AML-193 (cell line): ENCODE measurements at regions not wholly inside any gene's neighbourhood (a gene's known extent, or its start where the extent isn't known, plus 50 kb on each side); places are given as distances from the start of the nearest gene placed in this dataset.

ENCODE experiments used
- DNase-seq, 2 experiments: peaks; one replicate each; lab custom pipeline; 2025; lab: John Stamatoyannopoulos, UW

DNA sequence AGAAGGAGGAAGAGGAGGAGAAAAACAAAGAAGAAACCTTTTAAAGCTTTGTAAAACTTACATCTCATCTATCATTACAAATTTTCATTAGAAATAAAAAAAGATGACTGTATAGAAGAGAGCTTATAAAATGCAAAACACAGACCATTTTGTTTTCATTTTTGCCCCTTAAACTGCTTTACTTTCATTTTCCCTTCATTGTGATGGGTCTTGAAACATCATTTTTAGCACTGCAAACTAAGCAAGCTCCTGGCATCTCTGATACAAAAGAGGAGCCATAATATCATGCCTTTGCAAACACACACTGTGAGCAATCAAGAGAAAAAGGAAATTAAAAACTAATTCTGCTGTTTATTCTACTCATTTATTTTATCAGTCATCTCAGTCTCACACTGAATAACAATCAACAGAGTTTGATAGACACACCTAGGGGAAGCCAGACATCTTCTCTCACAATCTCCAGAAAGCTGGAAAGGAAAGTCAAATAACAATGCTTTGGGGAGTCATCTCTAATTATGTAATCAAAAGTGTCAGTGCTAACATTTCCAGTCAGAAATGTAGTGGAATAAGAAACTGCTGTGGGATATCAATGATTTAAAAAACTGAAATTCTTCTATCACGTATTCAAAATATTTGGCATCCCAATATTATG lies 467.7 kb upstream of the FAT3 start:
- no peak for DNase-seq

DNA sequence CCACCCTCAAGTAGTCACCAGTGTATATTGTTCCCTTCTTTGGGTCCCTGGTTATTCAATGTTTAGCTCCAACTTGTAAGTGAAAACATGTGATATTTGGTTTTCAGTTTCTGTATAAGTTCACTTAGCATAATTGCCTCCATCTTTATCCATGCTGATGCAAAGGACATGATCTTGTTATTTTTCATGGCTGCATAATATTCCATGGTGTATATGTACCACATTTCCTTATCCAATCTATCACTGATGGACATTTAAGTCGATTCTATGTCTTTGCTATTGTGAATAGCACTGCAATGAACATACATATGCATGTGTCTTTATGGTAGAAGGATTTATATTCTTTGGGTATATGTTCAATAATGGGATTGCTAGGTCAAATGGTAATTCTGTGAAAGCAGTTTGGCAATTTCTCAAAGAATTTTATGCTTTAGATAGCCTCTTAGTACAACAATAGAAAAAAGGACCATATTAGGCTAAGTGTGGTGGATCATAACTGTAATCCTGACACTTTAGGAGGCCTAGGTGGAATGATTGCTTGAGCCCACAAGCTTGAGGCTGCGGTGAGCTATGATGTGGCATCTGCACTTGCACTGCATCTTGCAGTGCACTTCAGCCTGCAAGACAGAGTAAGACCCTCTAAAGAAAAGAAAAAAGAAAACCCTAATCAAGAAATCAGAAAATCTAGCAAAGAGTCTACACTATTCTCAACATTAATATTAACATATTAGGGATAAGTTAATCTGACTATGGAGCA lies 468.5 kb upstream of the FAT3 start:
- DNase-seq: no peak

DNA sequence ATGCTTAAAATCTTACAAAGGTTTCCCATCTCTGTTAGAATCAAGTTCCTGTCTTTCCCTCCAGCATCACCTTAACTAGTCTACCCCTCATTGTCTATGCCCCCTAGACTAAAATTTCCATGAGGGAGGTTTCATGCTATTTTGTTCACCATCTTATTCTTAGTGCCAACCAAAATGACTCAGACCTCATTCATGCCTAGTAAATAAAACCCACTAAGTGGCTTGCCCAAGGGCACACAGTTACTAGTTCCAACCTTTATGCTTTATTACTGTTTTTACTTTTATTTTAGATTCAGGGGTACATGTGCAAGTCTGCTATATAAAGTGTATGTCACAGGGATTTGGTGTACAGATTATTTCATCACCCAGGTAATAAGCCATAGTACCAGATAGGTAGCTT lies 469.1 kb upstream of the FAT3 start:
- no peak for DNase-seq

DNA sequence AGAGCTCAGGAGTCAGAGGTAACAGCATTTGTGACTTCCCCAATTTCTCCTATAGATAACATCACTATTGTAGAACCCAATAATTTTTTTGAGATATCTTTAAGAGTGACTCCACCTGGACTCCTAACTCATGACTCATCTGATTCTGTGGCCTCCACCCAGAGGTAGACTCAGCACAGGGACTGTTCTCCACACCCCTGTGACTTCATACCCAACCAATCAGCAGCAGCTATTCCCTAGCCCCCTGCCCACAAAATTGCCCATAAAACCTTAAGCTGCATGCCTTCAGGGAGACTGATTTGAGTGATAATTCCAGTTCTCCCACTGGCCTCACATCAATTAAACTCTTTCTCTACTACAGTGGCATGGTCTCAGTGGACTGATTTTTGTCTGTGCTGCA lies 475.4 kb upstream of the FAT3 start:
- no peak for DNase-seq

DNA sequence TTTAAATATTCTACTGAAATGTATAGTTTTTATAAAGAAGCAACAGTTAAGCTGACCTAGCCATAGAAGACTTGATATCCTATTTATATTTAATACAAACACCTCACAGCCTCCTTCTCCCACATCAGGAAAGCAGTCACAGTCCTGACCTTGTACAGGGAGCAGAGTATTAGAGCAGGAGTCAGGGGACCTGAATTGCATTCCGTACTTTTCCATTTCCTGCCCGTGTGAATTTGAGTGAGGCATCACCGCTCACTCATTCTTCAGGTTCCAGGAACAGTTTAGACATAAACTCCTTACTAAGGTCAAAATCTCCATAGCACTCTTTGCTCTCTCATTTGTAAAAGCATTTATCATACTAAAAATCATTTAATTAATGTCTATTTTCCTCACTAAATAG lies 482.5 kb upstream of the FAT3 start:
- no peak for DNase-seq

DNA sequence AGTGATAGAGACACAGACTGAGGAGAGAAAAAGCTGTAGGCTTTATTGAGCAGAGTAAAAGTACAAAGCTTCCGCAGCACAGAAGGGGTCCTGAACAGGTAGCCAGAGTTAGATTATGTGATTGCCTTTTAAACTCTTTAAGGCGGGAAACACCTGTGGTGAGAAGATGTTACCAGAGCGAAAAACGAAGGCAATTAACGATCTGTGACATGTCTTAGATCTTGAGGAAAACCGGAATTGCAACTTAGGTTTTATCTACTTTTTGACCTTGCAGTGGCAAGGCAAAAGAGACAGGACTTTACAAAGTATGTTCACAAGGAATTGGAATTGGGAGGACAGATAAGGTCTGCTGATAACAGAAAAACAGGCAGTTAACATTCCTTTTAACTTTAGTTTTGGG lies 493.6 kb upstream of the FAT3 start:
- DNase-seq: no peak

DNA sequence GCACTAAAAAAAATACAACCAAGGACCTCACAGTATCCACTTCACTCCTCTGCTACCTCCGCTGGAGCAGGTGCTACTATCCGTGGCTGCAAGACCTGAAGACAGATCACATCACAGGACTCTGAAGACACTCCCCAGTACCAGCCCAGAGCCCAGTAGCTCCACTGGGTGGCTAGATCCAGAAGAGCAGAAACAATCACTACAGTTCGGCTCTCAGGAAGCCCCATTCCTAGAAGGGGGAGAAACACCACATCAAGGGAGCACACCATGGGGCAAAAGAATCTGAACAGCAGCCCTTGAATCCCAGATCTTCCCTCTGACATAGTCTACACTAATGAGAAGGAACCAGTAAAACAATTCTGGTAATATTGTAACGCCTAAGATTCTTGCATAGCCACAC lies 494.0 kb upstream of the FAT3 start:
- DNase-seq: no peak

DNA sequence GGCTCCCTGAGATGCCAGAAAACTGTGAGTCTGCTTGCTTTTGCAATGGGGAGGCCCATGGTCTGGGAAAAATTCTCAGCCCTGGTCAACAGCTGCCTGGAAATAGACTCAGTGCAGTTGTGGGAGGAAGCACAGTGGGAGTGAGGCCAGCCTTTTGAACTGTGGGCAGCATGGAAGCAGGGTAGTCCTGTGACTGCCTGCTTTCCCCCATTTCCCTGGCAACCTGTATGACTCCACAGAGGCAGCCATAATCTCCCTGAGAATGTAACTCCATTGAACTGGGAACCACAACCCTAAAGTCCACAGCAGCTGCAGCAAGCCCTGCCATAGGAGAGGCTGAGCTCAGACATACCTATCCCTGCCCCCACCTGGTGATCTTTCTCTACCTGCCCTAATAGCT lies 494.6 kb upstream of the FAT3 start:
- DNase-seq: no peak

DNA sequence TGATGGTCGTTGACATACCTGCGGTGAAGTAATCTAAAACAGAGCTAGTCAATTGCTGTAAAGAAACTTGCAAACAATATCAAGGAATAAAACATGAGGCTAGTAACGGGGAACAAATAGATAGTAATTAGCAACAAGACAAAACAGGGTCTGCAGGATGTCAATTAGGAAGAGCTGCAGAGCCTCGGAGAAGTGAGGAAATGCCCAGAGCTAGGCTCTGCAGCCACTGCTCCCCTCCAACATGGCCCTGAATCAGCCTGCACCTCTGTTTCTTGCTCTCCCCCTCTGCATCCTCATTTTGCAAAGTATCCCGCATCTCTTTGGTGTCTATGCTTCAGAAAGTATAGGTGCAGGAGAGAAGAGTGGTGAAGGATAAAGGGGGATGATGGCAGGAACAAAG lies 507.4 kb upstream of the FAT3 start:
- DNase-seq: no peak

DNA sequence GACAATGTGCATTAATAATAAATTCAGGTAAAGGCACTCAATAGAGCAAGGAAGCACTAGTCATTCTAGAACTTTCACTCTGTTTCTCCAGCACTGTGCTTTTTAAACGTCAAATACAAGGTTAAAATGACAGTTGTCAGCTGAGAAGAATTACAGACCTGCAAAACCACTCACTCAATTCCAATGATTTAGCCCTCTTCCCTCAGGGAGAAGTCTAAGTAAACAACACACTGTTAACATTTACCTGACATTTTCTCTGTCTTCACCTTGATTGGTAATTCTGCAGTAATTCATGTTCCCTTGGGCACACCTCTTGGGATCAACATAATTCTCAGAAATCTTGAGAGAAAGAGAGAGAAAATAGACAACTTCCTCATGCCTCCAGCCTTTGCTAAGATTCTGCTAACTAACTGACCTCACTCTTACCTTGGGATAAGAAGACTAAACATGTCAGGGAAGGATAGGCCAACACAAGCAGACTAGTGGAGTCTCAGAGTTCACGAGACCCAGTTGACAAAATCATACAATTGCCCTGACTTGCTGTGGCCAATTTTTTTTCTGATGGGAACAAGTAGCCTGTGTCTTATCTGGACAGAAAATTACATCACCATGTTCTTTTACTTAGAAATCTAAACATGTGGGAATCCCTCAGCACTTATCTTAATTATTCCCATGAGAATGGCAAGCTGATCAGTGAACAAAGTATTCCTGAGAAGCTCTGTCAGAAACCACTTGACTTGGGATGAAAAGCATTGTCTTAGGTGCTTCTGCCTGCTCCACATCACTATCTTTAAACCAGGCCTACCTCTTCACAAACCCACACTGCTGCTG lies 516.8 kb upstream of the FAT3 start:
- no peak for DNase-seq

DNA sequence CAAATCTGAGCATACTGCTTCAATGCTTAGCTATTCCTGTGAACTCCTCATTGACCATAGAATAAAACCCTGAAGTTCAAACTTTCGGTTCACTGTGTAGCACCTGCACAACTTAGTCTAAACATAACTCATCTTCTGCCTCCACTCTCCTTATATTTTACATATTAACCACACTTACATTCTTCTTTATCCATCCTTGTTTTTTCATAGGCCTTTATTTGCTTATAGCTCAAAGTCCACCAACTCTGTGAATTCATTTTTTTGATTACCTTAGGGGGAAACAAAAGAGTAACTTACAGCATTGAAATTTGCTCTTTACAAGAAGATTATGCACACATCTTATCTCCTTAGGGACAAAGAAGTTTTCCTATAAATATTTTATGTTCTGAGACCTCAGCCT lies 521.6 kb upstream of the FAT3 start:
- DNase-seq: no peak

DNA sequence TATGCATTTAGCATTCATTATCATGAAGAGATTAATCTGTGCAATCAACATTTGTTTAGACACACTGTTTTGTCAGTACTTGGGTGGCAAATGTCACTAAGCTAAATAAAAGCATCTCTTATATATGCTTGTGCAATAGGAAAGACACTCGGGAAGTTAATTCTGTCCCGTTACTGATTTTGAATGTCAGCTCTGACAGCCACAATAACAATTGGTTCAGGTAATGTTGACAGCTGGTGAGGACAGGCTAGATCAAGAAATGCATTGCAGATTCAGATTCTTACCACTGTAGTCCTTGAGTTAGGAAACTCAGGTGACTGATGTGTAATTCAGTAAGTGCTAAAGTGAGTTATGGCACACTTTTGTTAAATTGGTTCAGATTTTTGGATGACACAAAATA lies 523.8 kb upstream of the FAT3 start:
- DNase-seq: no peak

DNA sequence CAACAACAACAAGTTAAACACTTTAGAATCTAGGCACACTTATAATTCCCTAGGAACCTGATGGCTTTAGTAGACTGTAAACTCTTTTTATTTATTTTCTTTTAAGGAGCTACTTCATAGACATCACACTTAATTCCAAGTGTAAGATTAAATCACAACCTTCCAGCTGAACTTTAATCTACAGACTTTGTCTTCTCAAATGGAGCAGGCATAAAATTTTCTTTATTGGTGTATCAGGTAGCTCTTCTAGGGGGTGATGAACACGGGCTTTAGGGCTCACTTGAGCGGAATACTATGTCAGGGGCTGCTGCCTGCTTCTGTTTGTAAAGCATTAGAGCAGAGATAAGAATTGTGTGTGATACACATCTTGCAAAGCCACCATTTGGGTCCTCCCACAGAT lies 525.8 kb upstream of the FAT3 start:
- DNase-seq: no peak

DNA sequence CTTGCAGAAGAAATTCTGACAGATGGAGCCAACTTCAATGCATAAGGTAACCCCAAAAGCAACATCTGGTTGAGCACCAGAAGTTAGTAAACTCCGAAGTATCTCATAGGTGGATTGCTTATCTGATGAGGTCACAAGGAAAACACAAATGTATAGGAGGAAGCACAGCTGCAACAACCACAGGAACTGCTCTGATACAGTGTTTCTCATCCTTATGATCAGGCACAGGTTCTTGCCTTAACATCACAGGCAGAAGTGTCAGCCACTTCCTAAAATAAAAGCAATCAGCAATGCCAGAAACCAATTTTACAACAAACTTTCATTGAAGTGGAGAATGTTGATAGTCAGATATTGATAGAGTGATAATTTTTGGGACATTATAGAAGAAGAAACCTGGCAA lies 530.3 kb upstream of the FAT3 start:
- DNase-seq: no peak

DNA sequence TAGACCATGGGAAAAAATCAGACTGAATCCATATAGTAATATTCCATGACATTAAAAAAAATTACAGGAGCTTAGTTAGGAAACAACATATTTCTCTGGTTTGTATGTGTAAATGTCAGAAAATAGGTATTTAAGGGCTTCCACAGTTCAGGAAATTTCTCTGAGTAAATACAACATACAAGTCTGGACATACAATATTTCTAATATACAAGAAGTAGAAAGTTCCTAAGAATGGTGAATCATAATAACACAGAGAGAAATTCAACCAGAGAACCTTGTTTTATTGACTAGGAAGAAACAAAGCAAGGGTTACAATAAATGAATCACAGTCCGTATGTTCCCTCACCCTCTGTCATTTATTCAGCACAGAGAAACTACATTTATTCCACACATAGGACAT lies 532.7 kb upstream of the FAT3 start:
- no peak for DNase-seq

DNA sequence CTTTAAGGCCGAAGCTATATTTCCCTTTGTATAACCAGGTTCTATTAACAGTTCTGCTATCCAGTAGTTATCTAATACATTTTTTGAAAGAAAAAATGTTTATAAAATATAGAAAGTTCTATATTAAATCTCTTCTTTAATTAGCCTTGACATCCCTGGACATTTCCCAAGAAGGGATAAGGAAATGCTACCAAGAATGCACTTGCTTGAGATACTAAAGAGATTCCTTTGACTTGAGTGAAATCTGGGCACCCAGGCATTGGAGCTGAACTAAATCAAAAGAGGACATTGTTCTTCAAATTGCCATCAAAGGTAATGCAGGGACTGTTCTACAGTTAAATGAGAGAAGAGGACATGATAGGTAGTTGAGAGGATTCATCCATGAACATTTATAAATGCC lies 535.9 kb upstream of the FAT3 start:
- no peak for DNase-seq

DNA sequence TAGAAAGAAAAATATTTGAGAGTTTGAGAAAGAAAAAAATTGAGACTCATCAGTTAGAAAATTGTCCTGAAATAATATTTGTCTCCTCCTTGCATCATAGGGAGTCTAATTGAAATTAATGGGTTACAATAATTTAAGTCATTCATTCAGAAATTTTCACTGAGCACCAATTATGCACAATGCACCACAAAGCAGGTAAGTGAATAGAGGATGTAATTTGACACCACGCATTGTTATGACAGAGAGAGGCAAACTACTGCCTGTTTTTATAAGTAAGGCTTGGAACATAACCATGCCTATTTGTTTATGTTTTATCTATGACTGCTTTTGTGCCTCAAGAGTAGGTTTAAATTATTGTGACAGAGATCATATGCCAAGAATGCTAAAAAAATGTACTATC lies 537.9 kb upstream of the FAT3 start:
- no peak for DNase-seq

DNA sequence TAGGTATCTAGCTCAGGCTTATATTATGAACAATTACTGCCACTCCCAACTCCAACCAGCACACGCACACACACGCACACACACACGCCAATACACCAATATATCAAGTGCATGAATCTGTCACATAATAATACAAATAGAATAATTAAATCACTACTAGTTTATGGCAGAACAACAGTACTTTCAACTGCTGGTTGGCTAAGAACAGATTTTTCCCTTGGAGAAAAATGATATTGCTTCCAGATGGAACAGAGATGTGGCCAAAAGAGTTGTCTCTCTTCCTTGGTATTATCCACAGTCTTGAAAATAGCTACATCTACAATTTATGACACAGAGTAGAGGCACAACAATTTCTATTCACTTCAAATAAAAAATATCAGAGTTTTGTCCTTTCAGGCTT lies 538.3 kb upstream of the FAT3 start:
- DNase-seq: no peak

DNA sequence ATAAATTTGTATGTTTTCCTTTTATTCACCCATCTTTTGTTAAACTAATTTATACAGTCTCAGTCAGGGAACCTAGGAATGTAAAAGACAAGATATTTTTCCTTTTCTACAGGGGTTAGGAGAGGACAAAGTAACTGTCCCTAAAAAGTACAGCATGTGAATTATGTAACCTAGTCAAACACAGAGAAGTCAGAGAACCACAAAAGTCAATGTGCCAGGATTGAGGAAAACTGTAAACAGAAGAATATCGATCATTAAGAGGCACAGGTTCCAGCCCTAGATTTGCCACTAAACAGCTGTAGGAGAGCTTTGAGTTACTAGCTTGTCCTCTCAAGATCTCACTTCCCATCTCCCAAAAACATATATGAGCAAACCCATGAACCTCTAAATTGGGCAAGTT lies 550.9 kb upstream of the FAT3 start:
- no peak for DNase-seq

DNA sequence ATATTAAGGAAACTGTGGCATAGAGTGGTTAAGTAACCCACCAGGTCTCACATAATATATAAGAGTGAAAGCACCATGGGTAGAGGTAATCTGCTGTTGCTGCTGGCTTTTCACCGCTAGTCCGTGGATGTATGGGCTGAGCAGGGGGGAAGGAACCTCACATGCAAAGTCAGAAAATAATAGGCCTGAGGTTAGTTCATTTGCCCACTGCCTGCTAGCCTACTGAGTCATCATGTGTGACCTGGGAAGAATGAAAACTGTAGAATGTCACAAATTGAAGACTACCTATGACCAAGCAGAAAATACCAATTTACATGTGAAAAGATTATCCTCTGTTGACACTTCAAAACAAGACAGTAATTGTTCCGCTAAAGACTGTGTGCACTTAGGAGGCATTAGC lies 560.1 kb upstream of the FAT3 start:
- DNase-seq: no peak

DNA sequence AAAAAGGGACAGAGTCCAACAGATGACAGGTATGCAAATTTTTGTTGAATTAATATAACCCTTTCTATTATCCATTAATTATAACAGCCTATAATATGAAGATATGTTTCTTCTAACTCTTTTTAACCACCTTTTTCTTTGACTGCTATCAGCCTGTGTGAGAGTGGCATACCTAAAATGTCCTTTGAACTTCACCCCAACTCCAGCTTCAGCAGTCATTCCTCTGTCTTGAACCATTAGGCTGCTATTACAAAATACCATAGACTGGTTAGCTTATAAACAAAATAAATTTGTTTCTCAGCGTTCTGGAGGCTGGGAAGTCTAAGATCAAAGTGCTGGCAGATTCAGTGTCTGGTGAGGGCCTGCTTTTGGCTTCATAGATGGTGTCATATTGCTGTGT lies 564.6 kb upstream of the FAT3 start:
- DNase-seq: no peak

DNA sequence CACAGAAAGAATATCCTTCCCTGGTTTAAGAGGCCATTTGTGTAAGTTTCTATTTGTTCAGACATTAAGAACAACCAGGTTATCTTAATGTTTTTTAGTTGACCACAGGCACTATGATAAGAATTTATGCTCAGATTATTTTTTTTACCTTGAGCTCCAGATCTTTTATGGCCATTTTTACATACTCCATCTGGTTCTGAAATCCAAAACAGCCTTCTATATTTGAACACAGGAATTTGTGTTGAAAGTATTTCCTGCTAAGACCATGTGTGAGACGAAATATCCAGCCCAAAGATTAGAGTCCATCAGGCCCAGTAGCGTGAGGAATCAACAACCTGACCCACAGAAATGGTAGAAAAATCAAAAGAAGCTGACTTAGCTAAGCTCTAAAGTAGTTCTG lies 569.9 kb upstream of the FAT3 start:
- DNase-seq: no peak

DNA sequence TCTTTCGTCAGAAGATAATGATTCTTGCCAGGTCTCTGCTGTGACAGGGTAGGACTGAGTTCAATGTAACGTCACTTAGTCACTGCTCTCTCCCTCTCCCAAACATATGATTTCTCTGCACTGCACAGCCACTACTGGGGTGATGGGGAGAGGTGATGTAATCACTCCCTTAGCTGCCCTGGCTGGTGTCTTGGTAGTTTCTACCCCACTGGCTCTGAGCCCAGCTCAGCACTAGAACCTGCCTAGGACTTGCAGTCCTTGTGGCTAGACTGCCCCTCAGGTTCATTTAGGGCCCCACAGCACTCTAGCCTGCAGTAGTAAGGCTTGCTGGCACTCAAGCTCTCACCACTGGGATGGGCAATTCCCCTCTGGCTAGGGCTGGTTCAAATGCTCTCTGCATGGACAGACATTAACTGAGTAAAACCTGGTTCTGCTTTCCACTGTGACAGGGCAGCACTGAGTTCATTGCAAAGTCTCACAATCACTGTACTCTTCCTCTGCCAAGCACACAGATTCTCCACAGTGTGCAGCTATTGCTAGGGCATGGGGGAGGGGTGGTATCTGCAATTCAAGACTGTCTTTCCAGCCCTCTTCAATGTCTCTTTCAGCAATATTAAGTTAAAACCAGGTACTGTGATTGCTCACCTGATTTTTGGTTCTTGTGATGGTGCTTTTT lies 571.4 kb upstream of the FAT3 start:
- no peak for DNase-seq
